Astrocyte (in vitro differentiated cells and primary cell): ENCODE measurements at regions not wholly inside any gene's neighbourhood (a gene's known extent, or its start where the extent isn't known, plus 50 kb on each side); places are given as distances from the start of the nearest gene placed in this dataset.

ENCODE experiments used
- DNase-seq: peaks from one replicate; pipeline ENCODE4 v3.0.0-alpha.2; 2010; ENCODE audit warnings: low read depth
- FAIRE-seq: peaks from 2 replicates; lab custom pipeline; 2011; peaks lifted over from hg19 to GRCh38; lab: Jason Lieb, UNC
- H2AFZ ChIP-seq: 2 replicates; pipeline ENCODE4 v1.6.0; 2012; ENCODE audit warnings: low read depth, low read length, inconsistent platforms
- H3K27ac ChIP-seq: 2 replicates; pipeline ENCODE4 v1.5.1; 2011; ENCODE audit warnings: low read depth, low read length, inconsistent platforms
- H3K27me3 ChIP-seq: 2 replicates; pipeline ENCODE4 v1.6.0; 2011; ENCODE audit warnings: low read length, inconsistent platforms; ENCODE audit not compliant: insufficient read depth
- H3K36me3 ChIP-seq: 2 replicates; pipeline ENCODE4 v1.5.1; 2011; ENCODE audit warnings: low read length, inconsistent platforms; ENCODE audit not compliant: insufficient read depth
- H3K4me1 ChIP-seq: 2 replicates; pipeline ENCODE4 v1.5.1; 2011; ENCODE audit warnings: low read length, inconsistent platforms; ENCODE audit not compliant: insufficient read depth
- H3K4me2 ChIP-seq: 2 replicates; pipeline ENCODE4 v1.6.0; 2012; ENCODE audit warnings: low read length, inconsistent platforms
- H3K4me3 ChIP-seq: 2 replicates; pipeline ENCODE4 v1.5.1; 2011; ENCODE audit warnings: low read depth, mild to moderate bottlenecking, low read length, inconsistent platforms; ENCODE audit not compliant: insufficient read depth
- H3K79me2 ChIP-seq: 2 replicates; pipeline ENCODE4 v1.6.0; 2012; ENCODE audit warnings: mild to moderate bottlenecking, low read length, inconsistent platforms; ENCODE audit not compliant: insufficient read depth
- H3K9ac ChIP-seq: 2 replicates; pipeline ENCODE4 v1.6.0; 2012; ENCODE audit warnings: mild to moderate bottlenecking, low read length, inconsistent platforms
- H3K9me3 ChIP-seq: 2 replicates; pipeline ENCODE4 v1.5.1; 2012; ENCODE audit warnings: low read depth, mild to moderate bottlenecking, low read length, inconsistent platforms; ENCODE audit not compliant: insufficient read depth
- H4K20me1 ChIP-seq: 2 replicates; pipeline ENCODE4 v1.6.0; 2012; ENCODE audit warnings: low read length, inconsistent platforms; ENCODE audit not compliant: insufficient read depth
- H3K27ac Mint-ChIP-seq: one replicate; pipeline ENCODE4 v1.8.0; 2021; ENCODE audit warnings: mild to moderate bottlenecking, mixed read lengths; ENCODE audit not compliant: unreplicated experiment
- H3K27me3 Mint-ChIP-seq: one replicate; pipeline ENCODE4 v1.8.0; 2021; ENCODE audit warnings: low read depth, mixed read lengths; ENCODE audit not compliant: unreplicated experiment
- H3K36me3 Mint-ChIP-seq: one replicate; pipeline ENCODE4 v1.8.0; 2021; ENCODE audit warnings: low read depth, mixed read lengths; ENCODE audit not compliant: unreplicated experiment
- H3K4me1 Mint-ChIP-seq: one replicate; pipeline ENCODE4 v1.8.0; 2021; ENCODE audit warnings: low read depth, mixed read lengths; ENCODE audit not compliant: unreplicated experiment
- H3K4me3 Mint-ChIP-seq: one replicate; pipeline ENCODE4 v1.8.0; 2021; ENCODE audit warnings: mild to moderate bottlenecking, moderate library complexity, mixed read lengths; ENCODE audit not compliant: unreplicated experiment
- H3K9me3 Mint-ChIP-seq: one replicate; pipeline ENCODE4 v1.8.0; 2021; ENCODE audit warnings: mild to moderate bottlenecking, mixed read lengths; ENCODE audit not compliant: unreplicated experiment
- CTCF ChIP-seq: IDR thresholded peaks from 2 replicates; pipeline ENCODE4 v1.5.1; 2011; ENCODE audit warnings: low read depth, mild to moderate bottlenecking, inconsistent platforms, low read length, moderate library complexity; ENCODE audit not compliant: insufficient read depth
- EZH2 ChIP-seq: IDR thresholded peaks from 2 replicates; pipeline ENCODE4 v1.6.1; 2012; ENCODE audit warnings: mild to moderate bottlenecking, low read length, inconsistent platforms; ENCODE audit not compliant: insufficient read depth

GRCh38 chr14:42736408-42736807, 1129.7 kb downstream of the LRFN5 start:
- H3K4me2 ChIP-seq: no peak overlapping the region
- Mint-ChIP-seq H3K9me3 (no peaks in the 10 kb centered on the region), H3K4me1 (no peaks in the 10 kb centered on the region), H3K36me3 (no peaks in the 10 kb centered on the region), H3K27me3 (peaks cover under 1% of the 10 kb centered on the region), H3K4me3 (no peak overlapping the region), H3K27ac (no peak overlapping the region)
- H3K4me1 ChIP-seq: no peaks in the 10 kb centered on the region
- H3K36me3 ChIP-seq: no peaks in the 10 kb centered on the region
- DNase-seq: no peak
- no peak overlapping the region for H3K9ac ChIP-seq
- TF ChIP-seq CTCF: no peak
- FAIRE-seq: no peak
- no peak overlapping the region for H3K27ac ChIP-seq
- no peak overlapping the region for H2AFZ ChIP-seq
- no peaks in the 10 kb centered on the region for H4K20me1 ChIP-seq
- H3K27me3 ChIP-seq: no peaks in the 10 kb centered on the region
- no peak overlapping the region for H3K4me3 ChIP-seq
- H3K9me3 ChIP-seq: no peaks in the 10 kb centered on the region
- H3K79me2 ChIP-seq: no peaks in the 10 kb centered on the region

- Mint-ChIP-seq H3K27ac (no peak overlapping the region), H3K36me3 (no peaks in the 10 kb centered on the region), H3K9me3 (no peaks in the 10 kb centered on the region), H3K27me3 (no peaks in the 10 kb centered on the region), H3K4me1 (no peaks in the 10 kb centered on the region), H3K4me3 (no peak overlapping the region)
- Histone ChIP-seq H4K20me1 (no peaks in the 10 kb centered on the region), H3K36me3 (no peaks in the 10 kb centered on the region), H3K4me2 (no peak overlapping the region), H3K9ac (no peak overlapping the region), H3K9me3 (no peaks in the 10 kb centered on the region), H3K27ac (no peak overlapping the region), H3K4me3 (no peak overlapping the region), H3K27me3 (no peaks in the 10 kb centered on the region), H3K4me1 (no peaks in the 10 kb centered on the region), H2AFZ (no peak overlapping the region), H3K79me2 (no peaks in the 10 kb centered on the region)
- TF ChIP-seq EZH2: no peak
- TF ChIP-seq CTCF: no peak
- FAIRE-seq (no peak), DNase-seq (no peak)
Measured at GRCh38 chr14:42734041-42734440, 1127.4 kb downstream of the LRFN5 start.

- no peak overlapping the region for H3K27ac Mint-ChIP-seq
- Histone ChIP-seq H3K27ac (no peak overlapping the region), H3K27me3 (no peaks in the 10 kb centered on the region), H3K9me3 (no peaks in the 10 kb centered on the region), H3K4me3 (no peak overlapping the region), H4K20me1 (no peaks in the 10 kb centered on the region), H3K4me2 (no peak overlapping the region), H3K4me1 (no peaks in the 10 kb centered on the region), H2AFZ (no peak overlapping the region), H3K36me3 (no peaks in the 10 kb centered on the region), H3K79me2 (no peaks in the 10 kb centered on the region), H3K9ac (no peak overlapping the region)
- no peak overlapping the region for H3K4me3 Mint-ChIP-seq
- H3K9me3 Mint-ChIP-seq: no peaks in the 10 kb centered on the region
- TF ChIP-seq EZH2 (no peak), CTCF (no peak)
- no peaks in the 10 kb centered on the region for H3K4me1 Mint-ChIP-seq
- no peaks in the 10 kb centered on the region for H3K27me3 Mint-ChIP-seq
- DNase-seq (no peak), FAIRE-seq (no peak)
- H3K36me3 Mint-ChIP-seq: no peaks in the 10 kb centered on the region
Measured at GRCh38 chr14:42732005-42732404, 1125.3 kb downstream of the LRFN5 start.
